ENCODE measurements at regions not wholly inside any gene's neighbourhood (a gene's known extent, or its start where the extent isn't known, plus 50 kb on each side); places are given as distances from the start of the nearest gene placed in this dataset.
A peak's percentile ranks its signal among the peaks of the same experiment; 100 is the strongest.

DNA sequence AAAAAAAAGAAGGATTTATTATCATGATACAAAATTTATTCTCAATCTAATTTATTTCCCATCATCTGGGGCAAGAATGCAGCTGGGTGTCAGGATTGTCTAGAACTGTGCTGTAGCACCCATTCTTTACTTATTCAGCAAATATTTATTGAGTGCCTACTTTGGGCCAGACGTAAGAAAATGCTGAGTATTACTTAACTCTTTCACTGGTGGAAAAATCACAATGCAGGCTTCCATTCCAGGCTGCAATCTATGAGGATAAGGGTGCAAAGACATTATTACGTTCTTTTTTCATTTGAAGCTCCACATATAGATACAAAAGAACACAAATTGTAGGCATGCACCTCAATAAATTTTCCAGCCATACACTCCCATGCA lies 86.0 kb upstream of the CDKN3 start:
- DNase-seq: no peak
- H3K27me3 ChIP-seq (ENCODE audit: insufficient read depth): peaks cover 17% of the 10 kb centered on the region; the same call in 1 of the 2 replicates
- no peak for TF ChIP-seq NRF1 (IDR thresholded peaks at IDR 0.05; ENCODE audit: low read depth, low read length)
- no peak overlapping the region for H2AFZ ChIP-seq (ENCODE audit: low read depth)
- ChIA-PET CTCF (no interaction called here), POLR2A (no interaction called here)
- H3K27ac ChIP-seq (ENCODE audit: low read depth in 2 of 2, low read length in 1 of 2): no peak overlapping the region
- H3K4me3 ChIP-seq (ENCODE audit: low read depth in 2 of 2, low read length in 1 of 2): no peak overlapping the region
- peaks cover 0 to 9% of the 10 kb centered on the region in 2 experiments; a peak in 1 of 4 replicates for H3K4me1 ChIP-seq (ENCODE audit: control insufficient read depth in 1 of 2, insufficient read depth in 2 of 2, low read depth in 1 of 2, low read length in 1 of 2)
- 63% methylated on average over 2 of the region's 2 CpGs for WGBS (ENCODE audit: low lambda C conversion rate)
- no peak overlapping the region for H3K9ac ChIP-seq
- no peaks in the 10 kb centered on the region for H3K36me3 ChIP-seq (replicated peaks in 1 of 2; ENCODE audit: control insufficient read depth in 1 of 2, insufficient read depth in 2 of 2, low read length in 1 of 2)
- H4K20me1 ChIP-seq (ENCODE audit: insufficient read depth): no peaks in the 10 kb centered on the region
- H3K79me2 ChIP-seq (ENCODE audit: insufficient read depth): no peaks in the 10 kb centered on the region
- H3K9me2 ChIP-seq: no peaks in the 10 kb centered on the region
- H3K4me2 ChIP-seq: no peak overlapping the region
- no peaks in the 10 kb centered on the region for H3K9me3 ChIP-seq
- no peaks in the 10 kb centered on the region for H3F3A ChIP-seq (replicated peaks; ENCODE audit: insufficient read depth)

DNA sequence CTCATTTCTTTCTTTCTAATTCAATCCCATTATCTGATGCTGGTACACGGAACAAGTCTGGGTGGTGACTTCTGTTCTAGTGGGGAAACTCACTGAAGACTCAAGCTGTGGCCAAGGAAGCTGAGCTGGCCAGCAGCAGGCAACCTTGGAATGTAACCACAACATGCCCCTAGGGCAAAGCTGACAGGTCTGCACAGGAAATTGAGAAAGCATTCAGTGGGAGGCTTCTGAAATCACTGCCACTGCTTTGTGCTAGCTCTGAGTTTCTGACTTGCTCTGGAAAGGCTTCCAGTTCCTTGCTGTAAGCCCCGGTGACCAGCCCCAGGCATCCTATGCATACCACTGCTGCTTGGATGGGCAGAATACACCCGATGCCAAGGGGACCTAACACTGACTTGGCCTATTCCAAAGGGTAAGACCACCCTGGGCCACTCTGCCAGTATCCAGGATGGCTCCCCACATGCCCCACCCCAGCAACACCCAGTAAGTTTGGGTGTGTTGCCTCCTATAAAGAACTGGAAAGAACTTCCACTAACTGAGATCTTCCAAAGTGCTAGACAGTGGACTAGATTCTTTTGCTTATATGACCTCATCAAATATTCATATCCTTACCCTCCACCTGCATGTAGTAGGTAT lies 84.5 kb upstream of the CDKN3 start:
- peaks cover 19% of the 10 kb centered on the region for H3K27me3 ChIP-seq (ENCODE audit: insufficient read depth)
- no peaks in the 10 kb centered on the region for H3F3A ChIP-seq (replicated peaks; ENCODE audit: insufficient read depth)
- H2AFZ ChIP-seq (ENCODE audit: low read depth): no peak overlapping the region
- H3K9ac ChIP-seq: no peak overlapping the region
- H3K9me2 ChIP-seq: no peaks in the 10 kb centered on the region
- ChIA-PET POLR2A (no interaction called here), CTCF (interaction anchor here (0.9 kb wide), 1 partner anchor 36 kb away, joined by 6 read pairs; no protein-coding TSS in a partner anchor)
- H4K20me1 ChIP-seq (ENCODE audit: insufficient read depth): no peaks in the 10 kb centered on the region
- H3K27ac ChIP-seq (ENCODE audit: low read depth in 2 of 2, low read length in 1 of 2): no peak overlapping the region
- H3K4me3 ChIP-seq (ENCODE audit: low read depth in 2 of 2, low read length in 1 of 2): no peak overlapping the region
- TF ChIP-seq TEAD4 (IDR thresholded peaks at IDR 0.05; ENCODE audit: borderline replicate concordance, insufficient read depth) (no peak), RFX5 (IDR thresholded peaks at IDR 0.05; ENCODE audit: low read length) (no peak), RXRA (IDR thresholded peaks at IDR 0.05; ENCODE audit: borderline replicate concordance, low read depth) (no peak), FOSL2 (IDR thresholded peaks at IDR 0.05; ENCODE audit: borderline replicate concordance, low read depth) (no peak), EZH2phosphoT487 (IDR thresholded peaks at IDR 0.05; ENCODE audit: borderline replicate concordance, low read depth) (no peak), RCOR1 (IDR thresholded peaks at IDR 0.05; ENCODE audit: low read length) (no peak)
- no peaks in the 10 kb centered on the region for H3K79me2 ChIP-seq (ENCODE audit: insufficient read depth)
- no peak overlapping the region for H3K4me2 ChIP-seq
- H3K9me3 ChIP-seq: no peaks in the 10 kb centered on the region
- H3K4me1 ChIP-seq (ENCODE audit: control insufficient read depth in 1 of 2, insufficient read depth in 2 of 2, low read depth in 1 of 2, low read length in 1 of 2): peaks cover 0 to 9% of the 10 kb centered on the region in 2 experiments; a peak in 1 of 4 replicates
- WGBS (ENCODE audit: low lambda C conversion rate): 30% methylated on average over 2 of the region's 3 CpGs
- no peak for DNase-seq
- H3K36me3 ChIP-seq (replicated peaks in 1 of 2; ENCODE audit: control insufficient read depth in 1 of 2, insufficient read depth in 2 of 2, low read length in 1 of 2): no peaks in the 10 kb centered on the region

DNA sequence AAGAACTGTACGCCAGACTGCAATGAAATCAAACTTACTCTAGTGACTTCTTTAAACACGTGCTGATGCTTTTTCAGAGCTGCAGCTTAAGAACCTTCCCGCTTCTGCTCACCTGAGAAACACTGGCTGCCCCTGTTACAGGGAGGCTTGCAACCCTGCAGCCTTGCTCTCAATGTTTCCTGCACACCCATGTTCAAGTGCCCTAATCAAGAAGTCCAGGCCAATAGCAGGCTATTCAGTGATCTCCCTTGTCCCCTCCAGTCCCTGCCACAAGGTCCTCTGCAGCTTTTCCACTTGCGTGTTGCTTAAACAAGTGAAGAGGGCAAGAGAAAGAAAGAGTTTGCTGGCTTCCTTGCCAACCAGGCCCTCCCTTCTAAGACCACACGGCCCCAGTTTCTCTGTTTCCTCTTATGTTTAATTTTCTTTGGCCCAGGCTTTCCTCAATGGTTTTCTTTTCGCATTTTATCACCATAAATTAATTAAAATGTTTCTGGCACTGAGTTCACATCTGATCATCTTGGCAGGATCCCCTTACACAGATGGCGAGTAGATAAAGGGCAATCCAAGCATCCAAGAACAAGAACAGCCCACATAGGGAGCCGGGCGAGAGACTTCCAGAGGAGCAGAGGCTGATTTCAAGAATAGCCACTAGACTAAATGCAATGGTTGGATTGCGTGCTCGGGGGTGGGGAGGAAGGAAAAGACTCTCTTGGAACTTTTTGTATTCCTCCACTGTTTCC lies 82.3 kb upstream of the CDKN3 start:
- no peaks in the 10 kb centered on the region for H3F3A ChIP-seq (replicated peaks; ENCODE audit: insufficient read depth)
- H4K20me1 ChIP-seq (ENCODE audit: insufficient read depth): no peaks in the 10 kb centered on the region
- H3K9me3 ChIP-seq: no peaks in the 10 kb centered on the region
- H3K79me2 ChIP-seq (ENCODE audit: insufficient read depth): no peaks in the 10 kb centered on the region
- no peak for DNase-seq
- no peak overlapping the region for H3K27ac ChIP-seq (ENCODE audit: low read depth in 2 of 2, low read length in 1 of 2)
- ChIA-PET POLR2A (no interaction called here), CTCF (interaction anchor here (0.7 kb wide), 1 partner anchor 237 kb away, joined by 3 read pairs; no protein-coding TSS in a partner anchor)
- peaks cover 30% of the 10 kb centered on the region for H3K27me3 ChIP-seq (ENCODE audit: insufficient read depth)
- no peak overlapping the region for H3K9ac ChIP-seq
- peaks cover 0 to 13% of the 10 kb centered on the region in 2 experiments; a peak in 1 of 4 replicates for H3K4me1 ChIP-seq (ENCODE audit: control insufficient read depth in 1 of 2, insufficient read depth in 2 of 2, low read depth in 1 of 2, low read length in 1 of 2)
- TF ChIP-seq EP300 (IDR thresholded peaks at IDR 0.05; ENCODE audit: borderline replicate concordance in 1 of 2, low read depth in 1 of 2, low read length in 1 of 2) (0 out of 4 replicates have a peak, but pooled peaks of 1 of the 2 experiments have one; percentile 6), RAD21 (IDR thresholded peaks at IDR 0.05; ENCODE audit: low read length) (no peak)
- no peak overlapping the region for H3K4me3 ChIP-seq (ENCODE audit: low read depth in 2 of 2, low read length in 1 of 2)
- no peaks in the 10 kb centered on the region for H3K9me2 ChIP-seq
- no peak overlapping the region for H3K4me2 ChIP-seq
- WGBS (ENCODE audit: low lambda C conversion rate): 57% methylated on average over 11 of the region's 11 CpGs
- no peak overlapping the region for H2AFZ ChIP-seq (ENCODE audit: low read depth)
- H3K36me3 ChIP-seq (replicated peaks in 1 of 2; ENCODE audit: control insufficient read depth in 1 of 2, insufficient read depth in 2 of 2, low read length in 1 of 2): no peaks in the 10 kb centered on the region

All from SK-N-SH (cell line).